ENCODE measurements at regions not wholly inside any gene's neighbourhood (a gene's known extent, or its start where the extent isn't known, plus 50 kb on each side); places are given as distances from the start of the nearest gene placed in this dataset.

- TF ChIP-seq CTCF (IDR thresholded peaks at IDR 0.05) (no peak), POLR2A (IDR thresholded peaks at IDR 0.05) (no peak)
Observed at GRCh38 chr2:175792199-175792598, 209.9 kb downstream of the LNPK start.
